ENCODE measurements at regions not wholly inside any gene's neighbourhood (a gene's known extent, or its start where the extent isn't known, plus 50 kb on each side); places are given as distances from the start of the nearest gene placed in this dataset.

DNA sequence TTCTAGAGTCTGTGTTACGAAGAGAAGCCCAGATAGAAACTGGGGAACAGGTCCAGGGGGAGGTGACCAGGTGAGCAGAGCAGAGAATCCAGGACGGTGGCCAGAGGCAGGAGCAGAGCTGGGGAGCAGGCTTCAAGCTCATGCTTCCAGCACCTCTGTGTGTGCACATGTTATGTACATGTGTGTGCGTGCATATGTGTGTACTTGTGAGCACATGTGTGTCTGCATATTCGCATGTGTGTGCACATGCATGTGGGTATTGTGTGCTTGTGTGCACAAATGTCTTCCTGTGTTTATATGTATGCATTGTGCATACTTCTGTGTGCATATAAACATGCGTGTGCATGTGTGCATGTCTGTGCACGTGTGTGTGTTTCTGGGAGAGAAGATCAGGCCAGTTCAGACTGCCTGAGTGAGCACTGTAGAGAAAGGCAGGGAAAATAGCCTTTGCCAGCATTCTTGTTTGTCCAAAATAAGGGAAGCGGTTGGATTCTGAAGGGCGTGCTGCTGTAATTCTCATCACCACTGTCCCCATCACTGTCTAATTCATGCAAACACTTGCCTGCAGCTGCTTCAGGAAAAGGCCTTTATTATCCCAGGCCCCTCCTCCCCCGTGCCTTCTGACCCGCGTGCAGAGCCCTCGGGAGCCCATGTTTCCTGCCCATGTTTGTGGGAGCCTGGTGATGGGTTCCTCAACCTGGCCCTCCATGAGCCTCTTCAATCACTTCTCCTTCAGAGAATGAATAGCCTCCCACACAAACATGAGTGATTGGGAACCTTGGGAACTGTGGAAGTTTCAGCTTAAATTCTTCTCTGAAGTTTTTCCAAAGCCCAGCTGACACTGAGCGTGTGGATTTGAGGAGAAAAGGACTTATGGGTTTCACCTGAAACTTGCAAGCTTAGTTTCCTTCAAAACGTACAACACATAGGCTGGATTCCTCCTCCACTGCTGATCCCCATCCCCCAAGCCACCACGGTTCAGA is 161.7 kb upstream of the AFDN start:
- no peak overlapping the region for H3K9ac ChIP-seq (ENCODE audit: insufficient read length)
- H3K9me3 ChIP-seq (ENCODE audit: low read depth, low read length), result no peaks in the 10 kb centered on the region
- TF ChIP-seq EZH2 (IDR thresholded peaks at IDR 0.05) (no peak), POLR2AphosphoS5 (IDR thresholded peaks at IDR 0.05; ENCODE audit: borderline replicate concordance, low read depth, low read length) (no peak), FOXP2 (optimal IDR thresholded peaks at IDR 0.05; ENCODE audit: control extremely low read depth, extremely low read length, insufficient read depth) (no peak)
- H3K4me3 ChIP-seq, result no peak overlapping the region
- no peak for DNase-seq (ENCODE audit: low read depth, low spot score)
- no peaks in the 10 kb centered on the region for H3K36me3 ChIP-seq (ENCODE audit: insufficient read depth, low read length)
- H3K27ac ChIP-seq, result no peak overlapping the region

DNA sequence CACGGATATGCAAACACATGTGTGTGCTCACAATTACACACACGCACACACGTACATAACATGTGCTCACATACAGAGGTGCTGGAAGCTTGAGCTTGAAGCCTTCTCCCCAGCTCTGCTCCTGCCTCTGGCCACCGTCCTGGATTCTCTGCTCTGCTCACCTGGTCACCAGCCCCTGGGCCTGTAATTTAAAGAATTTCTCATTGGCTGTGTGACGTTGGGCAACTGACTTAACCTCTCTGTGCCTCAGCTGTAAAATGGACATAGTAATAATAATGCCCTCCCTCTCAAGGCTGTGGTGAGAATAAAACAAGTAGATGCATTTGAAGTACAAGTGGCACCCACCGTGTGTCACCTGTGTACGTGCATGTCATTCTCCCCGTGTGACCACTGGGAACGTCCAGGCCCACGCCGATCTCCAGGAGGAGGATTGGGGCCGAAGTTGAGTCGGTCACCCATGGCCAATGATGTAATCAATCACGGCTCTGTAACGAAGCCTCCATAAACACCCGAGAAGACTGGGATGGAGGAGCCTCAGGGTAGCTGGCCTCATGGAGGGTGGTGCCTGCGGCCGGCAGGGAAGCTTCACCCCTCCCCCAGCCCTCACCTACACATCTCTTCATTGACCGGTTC is 160.9 kb upstream of the AFDN start:
- no peaks in the 10 kb centered on the region for H3K36me3 ChIP-seq (ENCODE audit: insufficient read depth, low read length)
- DNase-seq (ENCODE audit: low read depth, low spot score), result no peak
- H3K9ac ChIP-seq (ENCODE audit: insufficient read length), result no peak overlapping the region
- no peaks in the 10 kb centered on the region for H3K9me3 ChIP-seq (ENCODE audit: low read depth, low read length)
- no peak overlapping the region for H3K4me3 ChIP-seq
- TF ChIP-seq POLR2AphosphoS5 (IDR thresholded peaks at IDR 0.05; ENCODE audit: borderline replicate concordance, low read depth, low read length), result no peak
- no peak for TF ChIP-seq EZH2 (IDR thresholded peaks at IDR 0.05)
- no peak for TF ChIP-seq FOXP2 (optimal IDR thresholded peaks at IDR 0.05; ENCODE audit: control extremely low read depth, extremely low read length, insufficient read depth)
- no peak overlapping the region for H3K27ac ChIP-seq

DNA sequence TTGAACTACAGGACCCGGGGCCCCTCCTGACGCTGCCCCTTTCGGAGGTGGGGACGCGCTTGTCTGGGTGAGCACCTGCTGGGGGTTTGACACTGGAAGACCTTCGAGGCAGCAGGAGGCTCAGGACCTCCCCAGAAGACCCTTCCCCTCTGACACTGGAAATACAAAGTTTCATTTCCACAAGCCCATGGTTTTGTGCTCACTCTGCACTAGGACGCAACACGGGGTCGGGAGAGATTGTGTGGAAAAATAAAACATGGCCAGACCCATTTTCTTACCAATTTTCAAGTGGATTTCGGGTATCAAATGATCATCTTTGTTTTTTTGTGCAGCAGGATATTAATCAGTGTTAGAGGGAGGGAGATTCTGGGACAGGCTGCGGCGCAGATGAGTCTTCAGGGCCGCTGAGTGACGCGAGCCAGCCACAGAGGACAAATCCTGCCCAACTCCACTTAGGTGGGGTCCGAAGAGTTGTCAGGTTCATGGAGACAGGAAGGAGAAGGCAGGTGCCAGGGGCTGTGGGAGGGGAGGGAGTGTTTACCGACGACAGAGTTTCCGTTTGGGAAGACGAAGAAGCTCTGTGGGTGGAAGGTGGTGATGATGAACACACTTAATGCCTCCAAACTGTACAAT is 160.0 kb upstream of the AFDN start:
- no peak overlapping the region for H3K9ac ChIP-seq (ENCODE audit: insufficient read length)
- no peak overlapping the region for H3K27ac ChIP-seq
- no peaks in the 10 kb centered on the region for H3K36me3 ChIP-seq (ENCODE audit: insufficient read depth, low read length)
- no peak for DNase-seq (ENCODE audit: low read depth, low spot score)
- H3K4me3 ChIP-seq, result no peak overlapping the region
- no peaks in the 10 kb centered on the region for H3K9me3 ChIP-seq (ENCODE audit: low read depth, low read length)
- TF ChIP-seq EZH2 (IDR thresholded peaks at IDR 0.05), result no peak
- no peak for TF ChIP-seq FOXP2 (optimal IDR thresholded peaks at IDR 0.05; ENCODE audit: control extremely low read depth, extremely low read length, insufficient read depth)
- TF ChIP-seq POLR2AphosphoS5 (IDR thresholded peaks at IDR 0.05; ENCODE audit: borderline replicate concordance, low read depth, low read length), result no peak

DNA sequence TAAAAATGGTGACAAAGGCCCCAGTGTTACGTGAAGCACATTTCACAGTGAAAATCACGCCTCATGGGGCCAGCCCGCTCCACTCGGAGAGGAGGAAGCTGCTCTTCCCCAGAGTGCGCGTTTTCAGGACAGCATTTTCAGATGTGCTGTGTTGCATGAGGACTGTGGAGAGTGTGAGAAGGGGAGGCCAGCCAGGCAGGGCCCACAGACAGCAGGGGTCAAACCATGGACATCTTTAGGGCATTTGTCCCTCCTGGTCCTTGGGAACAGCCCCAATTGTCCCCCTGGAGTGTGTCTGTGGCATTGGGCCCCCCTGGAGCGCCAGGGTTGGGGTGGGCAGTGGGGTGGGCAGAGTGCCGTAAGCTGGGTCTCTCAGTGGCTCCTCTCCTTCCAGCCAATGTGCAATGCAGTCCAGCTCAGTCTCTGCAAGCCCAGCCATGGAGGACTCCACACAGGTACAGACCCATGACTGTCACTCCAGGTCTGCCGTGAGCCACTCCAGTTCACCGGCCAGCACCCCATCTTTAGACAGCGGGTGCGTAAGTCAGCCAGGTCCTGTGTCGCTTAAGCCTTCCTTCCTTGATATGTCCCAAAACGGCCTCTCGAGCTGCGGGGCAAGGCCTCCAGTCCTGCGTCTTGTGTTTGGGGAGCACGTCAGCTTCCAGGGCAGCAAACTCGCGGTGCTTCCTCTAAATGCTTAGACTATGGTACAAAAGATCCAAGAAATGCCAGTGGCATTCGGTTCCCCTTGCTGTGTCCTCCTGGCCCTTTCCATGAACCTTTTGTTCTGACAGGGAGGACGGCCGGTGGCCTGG is 159.3 kb upstream of the AFDN start:
- Histone ChIP-seq H3K4me3 (no peak overlapping the region), H3K9ac (ENCODE audit: insufficient read length) (no peak overlapping the region), H3K27ac (no peak overlapping the region), H3K9me3 (ENCODE audit: low read depth, low read length) (no peaks in the 10 kb centered on the region), H3K36me3 (ENCODE audit: insufficient read depth, low read length) (no peaks in the 10 kb centered on the region)
- DNase-seq (ENCODE audit: low read depth, low spot score), result no peak
- TF ChIP-seq EZH2 (IDR thresholded peaks at IDR 0.05), result no peak

DNA sequence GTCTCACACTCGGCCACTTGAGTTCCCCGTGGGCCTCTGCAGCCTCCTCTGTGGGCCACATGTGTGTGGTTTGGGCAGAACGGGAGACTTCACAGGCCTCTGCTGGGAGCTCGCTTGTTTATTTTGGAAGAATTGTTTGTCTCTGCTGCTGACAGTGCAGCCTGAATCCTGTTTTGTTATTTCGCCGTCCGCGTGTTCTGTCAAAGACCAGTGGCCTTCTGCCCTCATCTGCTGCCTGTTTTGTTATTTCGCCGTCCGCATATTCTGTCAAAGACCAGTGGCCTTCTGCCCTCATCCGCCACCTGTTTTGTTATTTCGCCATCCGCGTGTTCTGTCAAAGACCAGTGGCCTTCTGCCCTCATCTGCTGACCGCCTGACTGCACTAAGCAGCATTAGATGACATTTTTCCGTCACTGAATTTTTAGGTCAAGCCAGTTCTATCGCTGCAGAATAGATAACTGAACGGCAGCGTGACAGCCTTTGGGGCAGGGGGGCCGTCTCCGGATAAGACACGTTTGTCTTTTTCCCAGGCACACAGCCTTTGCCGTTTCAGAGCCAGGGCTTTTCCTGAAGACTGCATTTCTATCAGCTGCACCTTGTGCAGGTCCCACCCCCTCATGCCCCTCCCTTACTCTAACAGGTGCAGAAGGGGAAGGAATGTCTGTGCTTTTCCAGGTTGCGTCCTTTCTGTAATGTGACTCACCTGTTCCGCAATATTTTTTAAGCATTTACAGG is 158.5 kb upstream of the AFDN start:
- TF ChIP-seq FOXP2 (optimal IDR thresholded peaks at IDR 0.05; ENCODE audit: control extremely low read depth, extremely low read length, insufficient read depth), result no peak
- no peak for TF ChIP-seq POLR2AphosphoS5 (IDR thresholded peaks at IDR 0.05; ENCODE audit: borderline replicate concordance, low read depth, low read length)
- no peak for TF ChIP-seq EZH2 (IDR thresholded peaks at IDR 0.05)
- no peak overlapping the region for H3K9ac ChIP-seq (ENCODE audit: insufficient read length)

DNA sequence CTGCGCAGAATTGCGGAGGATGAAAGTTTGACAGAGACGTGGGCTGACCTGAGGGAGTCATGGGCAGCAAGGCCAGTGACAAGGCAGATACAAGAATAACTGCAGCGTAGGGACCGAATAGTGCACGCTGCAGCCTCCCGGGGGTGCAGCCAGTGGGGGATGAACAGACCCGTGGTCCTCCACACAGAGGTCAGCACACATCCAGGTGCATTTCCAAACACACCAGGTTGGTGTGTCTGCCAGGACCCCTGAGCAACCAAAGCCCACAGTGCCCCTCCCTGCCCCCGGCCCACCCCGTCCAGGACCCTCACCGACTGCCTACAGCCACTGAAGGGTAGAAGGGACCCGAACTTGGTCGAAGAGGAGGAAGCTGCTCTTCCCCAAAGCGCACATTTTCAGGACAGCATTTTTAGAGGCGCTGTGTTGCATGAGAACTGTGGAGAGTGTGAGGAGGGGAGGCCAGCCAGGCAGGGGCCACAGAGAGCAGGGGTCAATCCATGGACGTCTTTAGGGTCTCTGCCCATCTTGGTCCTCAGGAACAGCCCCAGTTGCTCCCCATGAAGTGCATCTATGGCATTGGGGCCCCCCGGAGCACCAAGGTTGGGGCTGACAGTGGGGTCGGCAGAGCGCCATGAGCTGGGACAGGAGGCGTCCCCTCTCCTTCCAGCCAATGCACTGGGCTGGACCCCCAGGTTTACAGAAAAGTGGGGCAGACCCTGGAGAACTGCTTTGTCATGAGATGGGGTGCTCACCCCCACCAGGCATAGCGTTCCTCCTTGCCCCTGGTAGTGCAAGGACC is 157.8 kb upstream of the AFDN start:
- H3K9me3 ChIP-seq (ENCODE audit: low read depth, low read length), result no peaks in the 10 kb centered on the region
- no peak overlapping the region for H3K9ac ChIP-seq (ENCODE audit: insufficient read length)
- no peak overlapping the region for H3K27ac ChIP-seq
- H3K4me3 ChIP-seq, result no peak overlapping the region
- no peak for DNase-seq (ENCODE audit: low read depth, low spot score)
- H3K36me3 ChIP-seq (ENCODE audit: insufficient read depth, low read length), result no peaks in the 10 kb centered on the region
- TF ChIP-seq FOXP2 (optimal IDR thresholded peaks at IDR 0.05; ENCODE audit: control extremely low read depth, extremely low read length, insufficient read depth), result no peak
- no peak for TF ChIP-seq EZH2 (IDR thresholded peaks at IDR 0.05)
- TF ChIP-seq POLR2AphosphoS5 (IDR thresholded peaks at IDR 0.05; ENCODE audit: borderline replicate concordance, low read depth, low read length), result no peak

More for the DNA sequence above, 158.5 kb upstream of the AFDN start:
- H3K4me3 ChIP-seq, result no peak overlapping the region
- H3K36me3 ChIP-seq (ENCODE audit: insufficient read depth, low read length), result no peaks in the 10 kb centered on the region
- no peak overlapping the region for H3K27ac ChIP-seq
- no peaks in the 10 kb centered on the region for H3K9me3 ChIP-seq (ENCODE audit: low read depth, low read length)
- DNase-seq (ENCODE audit: low read depth, low spot score), result no peak

DNA sequence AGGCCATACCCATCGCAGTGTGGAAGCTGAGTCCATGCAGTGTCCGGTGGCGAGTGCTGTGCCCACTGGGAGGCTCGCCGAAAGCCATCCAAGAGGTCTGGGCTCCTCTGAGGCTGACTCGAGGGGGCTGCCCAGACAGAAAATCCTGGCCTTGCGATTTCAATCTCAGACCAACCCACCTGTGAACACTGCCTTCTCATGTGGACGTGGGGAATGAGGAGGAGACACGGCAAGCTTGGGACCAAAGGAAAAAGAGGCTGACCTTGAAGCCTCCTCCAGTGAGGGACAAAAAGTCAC is 157.2 kb upstream of the AFDN start:
- no peak for DNase-seq (ENCODE audit: low read depth, low spot score)
- no peak overlapping the region for H3K27ac ChIP-seq
- H3K9me3 ChIP-seq (ENCODE audit: low read depth, low read length), result no peaks in the 10 kb centered on the region
- no peak for TF ChIP-seq EZH2 (IDR thresholded peaks at IDR 0.05)
- no peak for TF ChIP-seq FOXP2 (optimal IDR thresholded peaks at IDR 0.05; ENCODE audit: control extremely low read depth, extremely low read length, insufficient read depth)
- no peak for TF ChIP-seq POLR2AphosphoS5 (IDR thresholded peaks at IDR 0.05; ENCODE audit: borderline replicate concordance, low read depth, low read length)
- H3K9ac ChIP-seq (ENCODE audit: insufficient read length), result no peak overlapping the region
- H3K36me3 ChIP-seq (ENCODE audit: insufficient read depth, low read length), result no peaks in the 10 kb centered on the region
- H3K4me3 ChIP-seq, result no peak overlapping the region
